DND-41 (cell line): ENCODE measurements at regions not wholly inside any gene's neighbourhood (a gene's known extent, or its start where the extent isn't known, plus 50 kb on each side); places are given as distances from the start of the nearest gene placed in this dataset.
A peak's percentile ranks its signal among the peaks of the same experiment; 100 is the strongest.

Experiments used
- ATAC-seq: fragments of 200-7000 bp; cut with Tn5 transposase; 3 replicates; pipeline ENCODE4 v1.9.1; 2021; ENCODE audit warnings: low read depth; ENCODE audit not compliant: insufficient read depth
- DNase-seq: peaks from one replicate; pipeline ENCODE4 v3.0.0-alpha.2; 2020
- H2AFZ ChIP-seq: 2 replicates; pipeline ENCODE4 v1.6.0; 2012; ENCODE audit warnings: low read depth, low read length
- H3K27ac ChIP-seq: 2 replicates; pipeline ENCODE4 v1.5.1; 2012; ENCODE audit warnings: low read length, inconsistent platforms
- H3K27me3 ChIP-seq: fragments of 200-600 bp; sonication (generic); 2 replicates; pipeline ENCODE4 v1.6.0; 2012; ENCODE audit warnings: low read length, mild to moderate bottlenecking, inconsistent platforms; ENCODE audit not compliant: insufficient read depth, poor library complexity
- H3K36me3 ChIP-seq: 2 replicates; pipeline ENCODE4 v1.5.1; 2012; ENCODE audit warnings: low read length, inconsistent platforms; ENCODE audit not compliant: insufficient read depth
- H3K4me1 ChIP-seq: 2 replicates; pipeline ENCODE4 v1.5.1; 2012; ENCODE audit warnings: mild to moderate bottlenecking, low read length; ENCODE audit not compliant: insufficient read depth
- H3K4me2 ChIP-seq: 2 replicates; pipeline ENCODE4 v1.6.0; 2012; ENCODE audit warnings: mild to moderate bottlenecking, moderate library complexity, low read length, inconsistent platforms; ENCODE audit not compliant: insufficient read depth
- H3K4me3 ChIP-seq, 2 experiments: fragments of 200-600 bp in 1 of 2; shearing (Covaris generic) in 1 of 2; 2 replicates each; pipeline ENCODE4 v1.5.1; 2012 to 2016; ENCODE audit warnings: inconsistent platforms in 2 of 2, low read length in 2 of 2, mild to moderate bottlenecking in 2 of 2, low read depth in 1 of 2, moderate library complexity in 1 of 2
- H3K79me2 ChIP-seq: 2 replicates; pipeline ENCODE4 v1.6.0; 2012; ENCODE audit warnings: low read length, inconsistent platforms; ENCODE audit not compliant: insufficient read depth
- H3K9ac ChIP-seq: 2 replicates; pipeline ENCODE4 v1.6.0; 2012; ENCODE audit warnings: low read depth, mild to moderate bottlenecking, inconsistent platforms, low read length, moderate library complexity
- H3K9me3 ChIP-seq: 2 replicates; pipeline ENCODE4 v1.5.1; 2012; ENCODE audit warnings: low read length, moderate library complexity, mild to moderate bottlenecking, inconsistent platforms; ENCODE audit not compliant: insufficient read depth, severe bottlenecking
- H4K20me1 ChIP-seq: 2 replicates; pipeline ENCODE4 v1.6.0; 2012; ENCODE audit warnings: low read length; ENCODE audit not compliant: insufficient read depth
- CTCF ChIP-seq: IDR thresholded peaks from 2 replicates; pipeline ENCODE4 v1.5.1; 2012; ENCODE audit warnings: borderline replicate concordance, low read length, moderate library complexity, mild to moderate bottlenecking; ENCODE audit not compliant: poor library complexity, severe bottlenecking; ENCODE audit errors: extremely low read depth
- EZH2 ChIP-seq: IDR thresholded peaks from 3 replicates; pipeline ENCODE4 v1.6.1; 2012; ENCODE audit warnings: borderline replicate concordance, low read depth, mild to moderate bottlenecking, moderate library complexity, low read length, inconsistent platforms; ENCODE audit not compliant: severe bottlenecking

DNA sequence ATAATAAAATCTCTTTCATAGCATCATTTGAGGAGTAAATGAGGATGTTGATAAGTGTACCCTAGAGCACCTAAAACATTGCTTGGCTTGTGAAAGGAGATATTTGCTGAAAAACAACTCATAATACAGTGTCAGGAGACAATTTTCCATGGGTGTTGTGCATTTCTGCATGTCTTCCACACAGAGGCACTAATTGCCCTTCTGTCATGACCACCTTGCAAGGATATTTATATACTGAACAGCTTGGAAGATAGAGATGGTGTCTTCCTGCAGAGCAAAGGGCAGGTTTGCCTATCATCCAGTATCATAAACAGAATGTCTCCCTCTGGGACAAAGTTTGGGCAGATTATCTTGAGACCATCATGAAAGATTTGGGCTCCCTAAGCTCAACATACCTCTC is 495.2 kb upstream of the LRRN3 start:
- ATAC-seq (no peak), DNase-seq (no peak)
- Histone ChIP-seq H3K4me2 (no peak overlapping the region), H3K9me3 (no peaks in the 10 kb centered on the region), H3K27me3 (no peaks in the 10 kb centered on the region), H3K4me1 (no peaks in the 10 kb centered on the region), H4K20me1 (no peaks in the 10 kb centered on the region), H3K4me3 (no peak overlapping the region), H3K9ac (no peak overlapping the region), H2AFZ (no peak overlapping the region), H3K27ac (no peak overlapping the region), H3K36me3 (no peaks in the 10 kb centered on the region), H3K79me2 (no peaks in the 10 kb centered on the region)
- TF ChIP-seq CTCF: peak; percentile 23
- no peak for TF ChIP-seq EZH2

GRCh38 chr7:110600956-110601355 is 490.0 kb upstream of the LRRN3 start:
- Histone ChIP-seq H3K4me3 (no peak overlapping the region), H3K9ac (no peak overlapping the region), H3K79me2 (no peaks in the 10 kb centered on the region), H4K20me1 (no peaks in the 10 kb centered on the region), H2AFZ (no peak overlapping the region), H3K27ac (no peak overlapping the region), H3K9me3 (no peaks in the 10 kb centered on the region), H3K4me1 (no peaks in the 10 kb centered on the region), H3K36me3 (no peaks in the 10 kb centered on the region), H3K4me2 (no peak overlapping the region), H3K27me3 (no peaks in the 10 kb centered on the region)
- TF ChIP-seq EZH2 (no peak), CTCF (no peak)
- ATAC-seq (no peak), DNase-seq (no peak)

DNA sequence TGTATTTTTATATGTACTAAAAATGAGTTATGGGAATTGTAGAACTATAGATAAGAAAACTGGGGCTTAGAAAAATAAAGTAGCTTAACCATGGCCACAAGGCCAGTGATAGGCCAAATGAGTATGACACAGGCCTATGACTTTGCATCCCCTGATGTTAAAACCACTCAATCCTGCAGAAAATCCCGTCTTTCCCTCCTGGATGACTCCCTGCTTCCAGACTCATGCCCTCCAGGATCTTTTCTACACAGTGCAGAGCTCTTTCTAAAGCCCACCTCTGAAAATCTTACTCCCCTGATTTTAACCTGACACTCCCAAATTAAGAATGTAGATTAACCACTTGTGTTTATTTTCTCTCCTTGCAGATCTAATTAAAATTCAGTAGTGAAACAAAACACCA is 489.2 kb upstream of the LRRN3 start:
- Histone ChIP-seq H3K79me2 (no peaks in the 10 kb centered on the region), H2AFZ (no peak overlapping the region), H3K4me3 (no peak overlapping the region), H3K4me2 (no peak overlapping the region), H3K4me1 (peaks cover 4% of the 10 kb centered on the region), H4K20me1 (no peaks in the 10 kb centered on the region), H3K27ac (no peak overlapping the region), H3K9me3 (no peaks in the 10 kb centered on the region), H3K9ac (no peak overlapping the region), H3K27me3 (no peaks in the 10 kb centered on the region), H3K36me3 (no peaks in the 10 kb centered on the region)
- ATAC-seq: no peak
- DNase-seq: no peak
- TF ChIP-seq EZH2 (no peak), CTCF (no peak)

DNA sequence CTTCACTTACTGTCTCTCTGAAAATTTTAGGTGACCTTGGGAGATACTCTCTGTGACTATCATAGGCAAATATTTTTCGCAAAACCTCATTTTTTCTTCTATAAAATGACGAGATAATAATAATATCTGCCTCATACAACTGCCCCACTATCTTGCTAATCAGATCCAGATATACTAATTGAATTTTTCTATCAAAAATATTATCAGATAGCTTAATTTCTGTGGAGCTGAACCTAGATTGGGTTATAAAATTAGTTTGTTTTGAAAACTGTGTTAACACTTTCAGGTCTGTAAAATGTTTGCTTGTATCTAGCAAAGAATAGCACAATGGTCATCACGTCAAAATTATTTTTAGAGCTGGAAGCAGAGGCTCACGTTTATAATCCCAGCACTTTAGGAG is 486.7 kb upstream of the LRRN3 start:
- Histone ChIP-seq H3K9me3 (no peaks in the 10 kb centered on the region), H3K27ac (no peak overlapping the region), H3K4me2 (no peak overlapping the region), H4K20me1 (no peaks in the 10 kb centered on the region), H3K27me3 (no peaks in the 10 kb centered on the region), H2AFZ (no peak overlapping the region), H3K79me2 (no peaks in the 10 kb centered on the region), H3K36me3 (no peaks in the 10 kb centered on the region), H3K9ac (no peak overlapping the region), H3K4me3 (no peak overlapping the region), H3K4me1 (peaks cover 19% of the 10 kb centered on the region)
- DNase-seq (no peak), ATAC-seq (no peak)
- TF ChIP-seq CTCF (no peak), EZH2 (no peak)
